ENCODE measurements at regions not wholly inside any gene's neighbourhood (a gene's known extent, or its start where the extent isn't known, plus 50 kb on each side); places are given as distances from the start of the nearest gene placed in this dataset.

GRCh38 chr9:126235336-126236243, 91.0 kb upstream of the MVB12B start:
- DNase-seq (ENCODE audit: low read depth in 1 of 2, low spot score in 1 of 2), result no peak

- no peak for DNase-seq (ENCODE audit: low read depth in 1 of 2, low spot score in 1 of 2)
These were observed 90.4 kb upstream of the MVB12B start for GRCh38 chr9:126236273-126236672.

- no peak for DNase-seq (ENCODE audit: low read depth in 1 of 2, low spot score in 1 of 2)
These were observed 88.2 kb upstream of the MVB12B start for GRCh38 chr9:126238415-126238814.

GRCh38 chr9:126239515-126239914, 87.1 kb upstream of the MVB12B start:
- no peak for DNase-seq (ENCODE audit: low read depth in 1 of 2, low spot score in 1 of 2)

- DNase-seq (ENCODE audit: low read depth in 1 of 2, low spot score in 1 of 2), result no peak
These were observed 85.8 kb upstream of the MVB12B start for GRCh38 chr9:126240835-126241234.

- DNase-seq (ENCODE audit: low read depth in 1 of 2, low spot score in 1 of 2), result no peak
These were observed 77.9 kb upstream of the MVB12B start for GRCh38 chr9:126248680-126249079.

GRCh38 chr9:126261584-126262356, 64.9 kb upstream of the MVB12B start:
- DNase-seq (ENCODE audit: low read depth in 1 of 2, low spot score in 1 of 2), result no peak

- DNase-seq (ENCODE audit: low read depth in 1 of 2, low spot score in 1 of 2), result no peak
These were observed 63.9 kb upstream of the MVB12B start for GRCh38 chr9:126262738-126263137.

- no peak for DNase-seq (ENCODE audit: low read depth in 1 of 2, low spot score in 1 of 2)
These were observed 56.1 kb upstream of the MVB12B start for GRCh38 chr9:126270556-126270955.

- no peak for DNase-seq (ENCODE audit: low read depth in 1 of 2, low spot score in 1 of 2)
These were observed 51.1 kb upstream of the MVB12B start for GRCh38 chr9:126275386-126276001.

GRCh38 chr9:126276056-126276728, 50.4 kb upstream of the MVB12B start:
- DNase-seq (ENCODE audit: low read depth in 1 of 2, low spot score in 1 of 2), result no peak

Data from activated CD4-positive, alpha-beta T cell treated with anti-CD3 and anti-CD28 coated beads, Interleukin-2, amount 50 U/mL, for 24 hours (primary cell).